HCT116 (cell line): ENCODE measurements at regions not wholly inside any gene's neighbourhood (a gene's known extent, or its start where the extent isn't known, plus 50 kb on each side); places are given as distances from the start of the nearest gene placed in this dataset.

ENCODE experiments used
- ATAC-seq: fragments of 200-7000 bp; cut with Tn5 transposase; 2 replicates; pipeline ENCODE4 v1.9.1; 2020; ENCODE audit warnings: mild to moderate bottlenecking, moderate library complexity
- BruUV-seq: library from RNA; stranded (reverse); fragments of 400-500 nt; replicated peaks from 2 replicates; lab custom pipeline; 2021; lab: Mats Ljungman, UMichigan
- CTCF ChIA-PET: fragments of 300-600 bp; sonication (Branson Sonifier 250); formaldehyde crosslinking; loops from one replicate; lab custom pipeline; 2021; ENCODE audit warnings: antibody characterized with exemption; lab: Charles Lee
- POLR2A ChIA-PET: fragments of 300-600, 350-600 bp; sonication (Branson Sonifier 250); formaldehyde crosslinking; loops from one replicate; lab custom pipeline; 2021; ENCODE audit warnings: antibody characterized with exemption; lab: Charles Lee
- RAD21 ChIA-PET, 2 experiments: fragments of 300-600 bp; sonication (Branson Sonifier 250); formaldehyde crosslinking; loops; one replicate each; lab custom pipeline; 2023; ENCODE audit warnings: low total read pairs in 2 of 2; ENCODE audit not compliant: uncharacterized antibody in 2 of 2, unreplicated experiment in 2 of 2, low non-redundant PET in 1 of 2; lab: Charles Lee
- DNase-seq: peaks from one replicate; pipeline ENCODE4 v3.0.0-alpha.2; 2010; ENCODE audit warnings: low read depth, low spot score
- H2AFZ ChIP-seq: fragments of 200-600 bp; shearing (Covaris generic), sonication (generic); 2 replicates; pipeline ENCODE4 v1.6.1; 2017; ENCODE audit warnings: low read depth, mixed run types, mixed read lengths, antibody characterized with exemption, low read length; ENCODE audit not compliant: poor library complexity, severe bottlenecking
- H3K27ac ChIP-seq: 2 replicates; pipeline ENCODE4 v1.5.1; 2012; ENCODE audit warnings: low read depth, low read length
- H3K27me3 ChIP-seq: fragments of 200-600 bp; sonication (generic); 2 replicates; pipeline ENCODE4 v1.6.1; 2016; ENCODE audit warnings: mixed run types, low read length, mixed read lengths; ENCODE audit not compliant: insufficient read depth
- H3K36me3 ChIP-seq, 2 experiments: fragments of 200-500 bp in 1 of 2; fragments of 200-600 bp in 1 of 2; sonication (Bioruptor generic) in 1 of 2; sonication (generic) in 1 of 2; 2 replicates each; pipeline versions ENCODE4 v1.5.1 to v1.6.1; 2014 to 2016; ENCODE audit warnings: low read length in 2 of 2, inconsistent platforms in 1 of 2, mixed read lengths in 1 of 2, mixed run types in 1 of 2; ENCODE audit not compliant: insufficient read depth in 2 of 2, control insufficient read depth in 1 of 2
- H3K4me1 ChIP-seq, 2 experiments: fragments of 200-600 bp in 1 of 2; sonication (generic) in 1 of 2; 2 replicates each; pipeline versions ENCODE4 v1.5.1 to v1.6.1; 2012 to 2017; ENCODE audit warnings: low read length in 2 of 2, inconsistent platforms in 1 of 2, mild to moderate bottlenecking in 1 of 2, mixed read lengths in 1 of 2, mixed run types in 1 of 2, moderate library complexity in 1 of 2; ENCODE audit not compliant: insufficient read depth in 2 of 2, control insufficient read depth in 1 of 2
- H3K4me2 ChIP-seq: fragments of 200-600 bp; sonication (generic); 2 replicates; pipeline ENCODE4 v1.6.1; 2017; ENCODE audit warnings: mixed run types, low read length, mixed read lengths
- H3K4me3 ChIP-seq, 2 experiments: fragments of 200-600 bp in 1 of 2; sonication (generic) in 1 of 2; replicated peaks in 1 of 2; 2 replicates each; pipeline ENCODE4 v1.5.1; 2011 to 2016; ENCODE audit warnings: low read length in 2 of 2, control low read depth in 1 of 2, low read depth in 1 of 2, mild to moderate bottlenecking in 1 of 2, mixed read lengths in 1 of 2, mixed run types in 1 of 2
- H3K79me2 ChIP-seq: fragments of 200-600 bp; sonication (generic); 2 replicates; pipeline ENCODE4 v1.6.1; 2017; ENCODE audit warnings: mild to moderate bottlenecking, mixed run types, low read length, moderate library complexity, mixed read lengths; ENCODE audit not compliant: insufficient read depth
- H3K9ac ChIP-seq: fragments of 200-600 bp; sonication (generic); 2 replicates; pipeline ENCODE4 v1.6.1; 2016; ENCODE audit warnings: low read length, mixed read lengths
- H3K9me2 ChIP-seq: fragments of 200-600 bp; sonication (generic), shearing (Covaris generic); 2 replicates; pipeline ENCODE4 v1.6.1; 2017; ENCODE audit warnings: mixed run types, mild to moderate bottlenecking, moderate library complexity; ENCODE audit not compliant: insufficient read depth
- H3K9me3 ChIP-seq, 2 experiments: fragments of 200-500 bp in 1 of 2; fragments of 200-600 bp in 1 of 2; sonication (Bioruptor generic) in 1 of 2; sonication (generic) in 1 of 2; 2 replicates each; pipeline ENCODE4 v1.6.1; 2014 to 2017; ENCODE audit warnings: low read length in 2 of 2, mixed read lengths in 2 of 2, inconsistent platforms in 1 of 2, low read depth in 1 of 2, mild to moderate bottlenecking in 1 of 2, mixed run types in 1 of 2, moderate library complexity in 1 of 2; ENCODE audit not compliant: control insufficient read depth in 1 of 2, insufficient read depth in 1 of 2
- H4K20me1 ChIP-seq: fragments of 200-600 bp; sonication (generic), shearing (Covaris generic); 2 replicates; pipeline ENCODE4 v1.6.1; 2017; ENCODE audit warnings: mixed run types, mild to moderate bottlenecking, moderate library complexity; ENCODE audit not compliant: insufficient read depth
- ATF3 ChIP-seq: IDR thresholded peaks from 2 replicates; pipeline ENCODE4 v1.6.1; 2012
- CEBPB ChIP-seq: IDR thresholded peaks from 2 replicates; pipeline ENCODE4 v1.6.1; 2012; ENCODE audit warnings: low read depth
- EZH2 ChIP-seq: fragments of 200-600 bp; sonication (generic); IDR thresholded peaks from 2 replicates; pipeline ENCODE4 v1.6.1; 2017; ENCODE audit warnings: antibody characterized with exemption, mixed run types
- FOSL1 ChIP-seq: IDR thresholded peaks from 2 replicates; pipeline ENCODE4 v1.6.1; 2012; ENCODE audit warnings: low read depth
- POLR2AphosphoS5 ChIP-seq: IDR thresholded peaks from 2 replicates; pipeline ENCODE4 v1.6.1; 2011; ENCODE audit warnings: mild to moderate bottlenecking, low read depth, low read length, moderate library complexity
- RAD21 ChIP-seq: IDR thresholded peaks from 2 replicates; pipeline ENCODE4 v1.6.1; 2012; ENCODE audit warnings: low read depth, mild to moderate bottlenecking
- SIN3A ChIP-seq: IDR thresholded peaks from 2 replicates; pipeline ENCODE4 v1.6.1; 2012; ENCODE audit warnings: low read depth
- TCF7L2 ChIP-seq: IDR thresholded peaks from 2 replicates; pipeline ENCODE4 v1.7.0; 2011; ENCODE audit warnings: borderline replicate concordance, inconsistent platforms; ENCODE audit not compliant: insufficient read depth, insufficient read length; ENCODE audit errors: extremely low read depth
- YY1 ChIP-seq: IDR thresholded peaks from 2 replicates; pipeline ENCODE4 v1.6.1; 2011; ENCODE audit warnings: low read length, low read depth, moderate library complexity, mild to moderate bottlenecking; ENCODE audit not compliant: insufficient replicate concordance; ENCODE audit errors: extremely low read depth
- ZNF274 ChIP-seq: fragments of 200-500 bp; sonication (Bioruptor generic); IDR thresholded peaks from 2 replicates; pipeline ENCODE4 v1.6.1; 2014; ENCODE audit warnings: mild to moderate bottlenecking, low read depth, low read length, inconsistent platforms
- intact Hi-C: fragments of 100-400 bp; cut with micrococcal nuclease; formaldehyde crosslinking; loops from 2 replicates; pipeline ENCODE4 v1.10.0; 2022

GRCh38 chrX:149365061-149365460, 140.0 kb downstream of the IDS start:
- Histone ChIP-seq H3K9me2 (no peaks in the 10 kb centered on the region), H2AFZ (no peak overlapping the region), H3K4me3 (no peak overlapping the region), H3K27me3 (no peaks in the 10 kb centered on the region), H3K4me1 (no peaks in the 10 kb centered on the region), H3K27ac (no peak overlapping the region), H3K79me2 (no peaks in the 10 kb centered on the region), H3K4me2 (no peak overlapping the region), H3K36me3 (no peaks in the 10 kb centered on the region), H3K9ac (no peak overlapping the region), H3K9me3 (no peaks in the 10 kb centered on the region), H4K20me1 (no peaks in the 10 kb centered on the region)
- intact Hi-C loops, result no loop called here
- no peak for TF ChIP-seq POLR2AphosphoS5
- TF ChIP-seq ZNF274, result no peak
- TF ChIP-seq SIN3A, result no peak
- no peak for TF ChIP-seq CEBPB
- TF ChIP-seq RAD21, result no peak
- no peak for TF ChIP-seq EZH2
- ChIA-PET RAD21 (no interaction called here), CTCF (no interaction called here), POLR2A (no interaction called here)
- BruUV-seq, result no TSS peak
- DNase-seq (no peak), ATAC-seq (no peak)

GRCh38 chrX:149363965-149364364, 141.1 kb downstream of the IDS start:
- Histone ChIP-seq H2AFZ (no peak overlapping the region), H3K4me1 (no peaks in the 10 kb centered on the region), H3K36me3 (no peaks in the 10 kb centered on the region), H3K4me3 (no peak overlapping the region), H3K9me2 (no peaks in the 10 kb centered on the region), H3K9me3 (no peaks in the 10 kb centered on the region), H3K27ac (no peak overlapping the region), H4K20me1 (no peaks in the 10 kb centered on the region), H3K9ac (no peak overlapping the region), H3K27me3 (no peaks in the 10 kb centered on the region), H3K79me2 (no peaks in the 10 kb centered on the region), H3K4me2 (no peak overlapping the region)
- no TSS peak for BruUV-seq
- ChIA-PET POLR2A (no interaction called here), RAD21 (no interaction called here), CTCF (no interaction called here)
- TF ChIP-seq YY1 (no peak), TCF7L2 (no peak), ZNF274 (no peak), ATF3 (no peak), FOSL1 (no peak)
- intact Hi-C loops, result no loop called here
- no peak for ATAC-seq
- DNase-seq, result no peak
